ENCODE measurements at regions not wholly inside any gene's neighbourhood (a gene's known extent, or its start where the extent isn't known, plus 50 kb on each side); places are given as distances from the start of the nearest gene placed in this dataset.

DNA sequence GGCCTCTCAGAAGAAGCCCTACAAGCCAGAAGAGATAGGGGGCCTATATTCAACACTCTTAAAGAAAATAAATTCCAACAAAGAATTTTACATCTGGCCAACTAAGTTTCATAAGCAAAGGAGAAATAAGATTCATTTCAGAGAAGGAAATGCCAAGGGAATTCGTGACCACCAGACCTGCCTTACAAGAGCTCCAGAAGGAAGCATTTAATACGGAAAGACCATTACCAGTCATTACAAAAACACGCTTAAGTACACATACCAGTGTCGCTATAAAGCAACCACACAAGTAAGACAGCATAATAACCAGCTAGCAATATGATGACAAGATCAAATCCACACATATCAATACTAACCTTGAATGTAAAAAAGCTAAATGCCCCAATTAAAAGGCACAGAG is 704.9 kb upstream of the CHRM3 start:
- Histone ChIP-seq H3K4me3 (ENCODE audit: insufficient read depth, low read depth, low read length) (peak overlapping the region; percentile 11), H3K4me1 (ENCODE audit: insufficient read depth, low read length) (no peaks in the 10 kb centered on the region), H2AFZ (ENCODE audit: low read depth, low read length) (peak overlapping the region; percentile 51), H3K9me3 (ENCODE audit: insufficient read depth, low read depth, low read length) (no peaks in the 10 kb centered on the region), H4K20me1 (ENCODE audit: insufficient read depth, low read length) (no peaks in the 10 kb centered on the region), H3K36me3 (ENCODE audit: insufficient read depth, low read length) (no peaks in the 10 kb centered on the region), H3K27me3 (ENCODE audit: insufficient read depth, low read length) (no peaks in the 10 kb centered on the region), H3K9ac (ENCODE audit: low read length) (peak overlapping the region; percentile 43), H3K27ac (ENCODE audit: low read depth, low read length) (peak overlapping the region; percentile 80), H3K79me2 (ENCODE audit: insufficient read depth, low read length) (no peaks in the 10 kb centered on the region), H3K4me2 (ENCODE audit: low read length) (peak overlapping the region; percentile 68)
- TF ChIP-seq, protein P1, sequence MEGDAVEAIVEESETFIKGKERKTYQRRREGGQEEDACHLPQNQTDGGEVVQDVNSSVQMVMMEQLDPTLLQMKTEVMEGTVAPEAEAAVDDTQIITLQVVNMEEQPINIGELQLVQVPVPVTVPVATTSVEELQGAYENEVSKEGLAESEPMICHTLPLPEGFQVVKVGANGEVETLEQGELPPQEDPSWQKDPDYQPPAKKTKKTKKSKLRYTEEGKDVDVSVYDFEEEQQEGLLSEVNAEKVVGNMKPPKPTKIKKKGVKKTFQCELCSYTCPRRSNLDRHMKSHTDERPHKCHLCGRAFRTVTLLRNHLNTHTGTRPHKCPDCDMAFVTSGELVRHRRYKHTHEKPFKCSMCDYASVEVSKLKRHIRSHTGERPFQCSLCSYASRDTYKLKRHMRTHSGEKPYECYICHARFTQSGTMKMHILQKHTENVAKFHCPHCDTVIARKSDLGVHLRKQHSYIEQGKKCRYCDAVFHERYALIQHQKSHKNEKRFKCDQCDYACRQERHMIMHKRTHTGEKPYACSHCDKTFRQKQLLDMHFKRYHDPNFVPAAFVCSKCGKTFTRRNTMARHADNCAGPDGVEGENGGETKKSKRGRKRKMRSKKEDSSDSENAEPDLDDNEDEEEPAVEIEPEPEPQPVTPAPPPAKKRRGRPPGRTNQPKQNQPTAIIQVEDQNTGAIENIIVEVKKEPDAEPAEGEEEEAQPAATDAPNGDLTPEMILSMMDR (IDR thresholded peaks at IDR 0.05; ENCODE audit: insufficient read depth, low read depth, low read length): no peak
- no peak for TF ChIP-seq EZH2 (IDR thresholded peaks at IDR 0.05; ENCODE audit: insufficient read depth, low read length)
- DNase-seq (ENCODE audit: low read depth) (peak; percentile 20), FAIRE-seq (no peak)
- H3K27ac Mint-ChIP-seq (ENCODE audit: unreplicated experiment): peak overlapping the region; percentile 23
- H3K36me3 Mint-ChIP-seq (ENCODE audit: low read depth, unreplicated experiment): no peaks in the 10 kb centered on the region
- no peak overlapping the region for H3K4me3 Mint-ChIP-seq (ENCODE audit: unreplicated experiment)
- peaks cover 2% of the 10 kb centered on the region for H3K4me1 Mint-ChIP-seq (ENCODE audit: low read depth, unreplicated experiment)
- no peaks in the 10 kb centered on the region for H3K27me3 Mint-ChIP-seq (ENCODE audit: low read depth, unreplicated experiment)
- no peaks in the 10 kb centered on the region for H3K9me3 Mint-ChIP-seq (ENCODE audit: unreplicated experiment)

GRCh38 chr1:238681021-238681420 is 705.3 kb upstream of the CHRM3 start:
- H3K4me1 Mint-ChIP-seq (ENCODE audit: low read depth, unreplicated experiment): peaks cover 2% of the 10 kb centered on the region
- H3K27me3 Mint-ChIP-seq (ENCODE audit: low read depth, unreplicated experiment): no peaks in the 10 kb centered on the region
- no peak for FAIRE-seq

GRCh38 chr1:238677567-238677966 is 708.8 kb upstream of the CHRM3 start:
- Mint-ChIP-seq H3K4me1 (ENCODE audit: low read depth, unreplicated experiment) (peaks cover 2% of the 10 kb centered on the region), H3K27me3 (ENCODE audit: low read depth, unreplicated experiment) (no peaks in the 10 kb centered on the region), H3K9me3 (ENCODE audit: unreplicated experiment) (no peaks in the 10 kb centered on the region), H3K27ac (ENCODE audit: unreplicated experiment) (no peak overlapping the region), H3K4me3 (ENCODE audit: unreplicated experiment) (no peak overlapping the region), H3K36me3 (ENCODE audit: low read depth, unreplicated experiment) (no peaks in the 10 kb centered on the region)
- peak; percentile 21 for DNase-seq (ENCODE audit: low read depth)
- Histone ChIP-seq H3K4me3 (ENCODE audit: insufficient read depth, low read depth, low read length) (no peak overlapping the region), H3K4me1 (ENCODE audit: insufficient read depth, low read length) (no peaks in the 10 kb centered on the region), H2AFZ (ENCODE audit: low read depth, low read length) (no peak overlapping the region), H3K27ac (ENCODE audit: low read depth, low read length) (no peak overlapping the region), H4K20me1 (ENCODE audit: insufficient read depth, low read length) (no peaks in the 10 kb centered on the region), H3K9ac (ENCODE audit: low read length) (no peak overlapping the region), H3K79me2 (ENCODE audit: insufficient read depth, low read length) (no peaks in the 10 kb centered on the region), H3K36me3 (ENCODE audit: insufficient read depth, low read length) (no peaks in the 10 kb centered on the region), H3K27me3 (ENCODE audit: insufficient read depth, low read length) (no peaks in the 10 kb centered on the region), H3K4me2 (ENCODE audit: low read length) (no peak overlapping the region), H3K9me3 (ENCODE audit: insufficient read depth, low read depth, low read length) (no peaks in the 10 kb centered on the region)
- TF ChIP-seq, protein P1 (IDR thresholded peaks at IDR 0.05; ENCODE audit: insufficient read depth, low read depth, low read length): no peak
- TF ChIP-seq EZH2 (IDR thresholded peaks at IDR 0.05; ENCODE audit: insufficient read depth, low read length): no peak
- FAIRE-seq: no peak

More at GRCh38 chr1:238681021-238681420, 705.3 kb upstream of the CHRM3 start:
- Histone ChIP-seq H3K4me1 (ENCODE audit: insufficient read depth, low read length) (no peaks in the 10 kb centered on the region), H3K4me2 (ENCODE audit: low read length) (peak overlapping the region; percentile 68), H3K9me3 (ENCODE audit: insufficient read depth, low read depth, low read length) (no peaks in the 10 kb centered on the region), H3K4me3 (ENCODE audit: insufficient read depth, low read depth, low read length) (peak overlapping the region; percentile 11), H3K27me3 (ENCODE audit: insufficient read depth, low read length) (no peaks in the 10 kb centered on the region), H3K9ac (ENCODE audit: low read length) (peak overlapping the region; percentile 43), H2AFZ (ENCODE audit: low read depth, low read length) (peak overlapping the region; percentile 51), H4K20me1 (ENCODE audit: insufficient read depth, low read length) (no peaks in the 10 kb centered on the region), H3K36me3 (ENCODE audit: insufficient read depth, low read length) (no peaks in the 10 kb centered on the region), H3K79me2 (ENCODE audit: insufficient read depth, low read length) (no peaks in the 10 kb centered on the region), H3K27ac (ENCODE audit: low read depth, low read length) (peak overlapping the region; percentile 80)
- no peaks in the 10 kb centered on the region for H3K36me3 Mint-ChIP-seq (ENCODE audit: low read depth, unreplicated experiment)
- peak overlapping the region; percentile 23 for H3K27ac Mint-ChIP-seq (ENCODE audit: unreplicated experiment)
- no peak overlapping the region for H3K4me3 Mint-ChIP-seq (ENCODE audit: unreplicated experiment)
- no peak for TF ChIP-seq EZH2 (IDR thresholded peaks at IDR 0.05; ENCODE audit: insufficient read depth, low read length)
- TF ChIP-seq, protein P1 (IDR thresholded peaks at IDR 0.05; ENCODE audit: insufficient read depth, low read depth, low read length): no peak
- DNase-seq (ENCODE audit: low read depth): peak; percentile 43
- no peaks in the 10 kb centered on the region for H3K9me3 Mint-ChIP-seq (ENCODE audit: unreplicated experiment)

Measured in astrocyte (in vitro differentiated cells and primary cell).